ENCODE measurements at regions not wholly inside any gene's neighbourhood (a gene's known extent, or its start where the extent isn't known, plus 50 kb on each side); places are given as distances from the start of the nearest gene placed in this dataset.

DNA sequence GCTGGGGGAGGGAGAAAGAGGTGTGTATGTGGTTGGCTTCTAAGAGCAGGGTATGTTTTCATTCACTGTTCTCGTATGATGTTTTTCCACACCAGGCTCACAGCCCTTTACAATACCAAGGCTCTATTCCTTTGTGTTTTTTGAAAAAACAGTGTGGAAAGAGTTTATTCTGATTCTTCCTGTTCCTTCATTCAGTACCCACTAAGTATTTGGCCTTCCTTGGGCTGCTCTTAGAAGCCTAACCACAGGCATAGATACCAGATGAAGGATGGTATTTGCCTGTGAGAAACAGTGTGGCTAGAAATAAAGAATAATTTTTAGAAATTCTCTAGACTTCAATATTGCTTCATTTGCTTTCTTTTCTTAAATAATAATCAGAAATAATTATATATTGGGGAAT is 518.0 kb upstream of the DIPK2B start:
- Histone ChIP-seq H3K9me3 (ENCODE audit: low read depth) (peaks cover 8% of the 10 kb centered on the region), H4K20me1 (ENCODE audit: low read depth) (no peaks in the 10 kb centered on the region), H3K27me3 (no peaks in the 10 kb centered on the region), H3K4me1 (no peaks in the 10 kb centered on the region), H3K36me3 (no peaks in the 10 kb centered on the region), H3K4me2 (no peak overlapping the region), H3F3A (ENCODE audit: low read depth) (no peaks in the 10 kb centered on the region), H3K9ac (no peak overlapping the region), H3K79me2 (ENCODE audit: low read depth) (no peaks in the 10 kb centered on the region), H3K4me3 (no peak overlapping the region), H3K27ac (no peak overlapping the region), H2AFZ (replicated peaks) (no peak overlapping the region)
- no peak for DNase-seq (ENCODE audit: low spot score)
- no peaks in the 10 kb centered on the region for H3K27me3 Mint-ChIP-seq (ENCODE audit: insufficient read depth, low read depth)
- no peak overlapping the region for H3K4me3 Mint-ChIP-seq
- no peak overlapping the region for H3K27ac Mint-ChIP-seq
- TF ChIP-seq EZH2 (IDR thresholded peaks at IDR 0.05), result no peak
- no peak for TF ChIP-seq EZH2phosphoT487 (IDR thresholded peaks at IDR 0.05)
- TF ChIP-seq, protein P1, sequence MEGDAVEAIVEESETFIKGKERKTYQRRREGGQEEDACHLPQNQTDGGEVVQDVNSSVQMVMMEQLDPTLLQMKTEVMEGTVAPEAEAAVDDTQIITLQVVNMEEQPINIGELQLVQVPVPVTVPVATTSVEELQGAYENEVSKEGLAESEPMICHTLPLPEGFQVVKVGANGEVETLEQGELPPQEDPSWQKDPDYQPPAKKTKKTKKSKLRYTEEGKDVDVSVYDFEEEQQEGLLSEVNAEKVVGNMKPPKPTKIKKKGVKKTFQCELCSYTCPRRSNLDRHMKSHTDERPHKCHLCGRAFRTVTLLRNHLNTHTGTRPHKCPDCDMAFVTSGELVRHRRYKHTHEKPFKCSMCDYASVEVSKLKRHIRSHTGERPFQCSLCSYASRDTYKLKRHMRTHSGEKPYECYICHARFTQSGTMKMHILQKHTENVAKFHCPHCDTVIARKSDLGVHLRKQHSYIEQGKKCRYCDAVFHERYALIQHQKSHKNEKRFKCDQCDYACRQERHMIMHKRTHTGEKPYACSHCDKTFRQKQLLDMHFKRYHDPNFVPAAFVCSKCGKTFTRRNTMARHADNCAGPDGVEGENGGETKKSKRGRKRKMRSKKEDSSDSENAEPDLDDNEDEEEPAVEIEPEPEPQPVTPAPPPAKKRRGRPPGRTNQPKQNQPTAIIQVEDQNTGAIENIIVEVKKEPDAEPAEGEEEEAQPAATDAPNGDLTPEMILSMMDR (IDR thresholded peaks at IDR 0.05), result no peak
- no peaks in the 10 kb centered on the region for H3K36me3 Mint-ChIP-seq
- H3K4me1 Mint-ChIP-seq, result no peaks in the 10 kb centered on the region
- no peaks in the 10 kb centered on the region for H3K9me3 Mint-ChIP-seq

- Histone ChIP-seq H3K9ac (no peak overlapping the region), H2AFZ (replicated peaks) (no peak overlapping the region), H3K4me3 (no peak overlapping the region), H3K4me1 (no peaks in the 10 kb centered on the region), H4K20me1 (ENCODE audit: low read depth) (no peaks in the 10 kb centered on the region), H3F3A (ENCODE audit: low read depth) (no peaks in the 10 kb centered on the region), H3K27me3 (no peaks in the 10 kb centered on the region), H3K79me2 (ENCODE audit: low read depth) (no peaks in the 10 kb centered on the region), H3K4me2 (no peak overlapping the region), H3K36me3 (no peaks in the 10 kb centered on the region), H3K27ac (no peak overlapping the region), H3K9me3 (ENCODE audit: low read depth) (peaks cover 8% of the 10 kb centered on the region)
- no peak overlapping the region for H3K4me3 Mint-ChIP-seq
- DNase-seq (ENCODE audit: low spot score), result no peak
- H3K27ac Mint-ChIP-seq, result no peak overlapping the region
- no peaks in the 10 kb centered on the region for H3K4me1 Mint-ChIP-seq
- no peaks in the 10 kb centered on the region for H3K36me3 Mint-ChIP-seq
- H3K9me3 Mint-ChIP-seq, result no peaks in the 10 kb centered on the region
- TF ChIP-seq EZH2phosphoT487 (IDR thresholded peaks at IDR 0.05), result no peak
- TF ChIP-seq EZH2 (IDR thresholded peaks at IDR 0.05), result no peak
- TF ChIP-seq, protein P1 (IDR thresholded peaks at IDR 0.05), result no peak
- H3K27me3 Mint-ChIP-seq (ENCODE audit: insufficient read depth, low read depth), result no peaks in the 10 kb centered on the region
Observed at GRCh38 chrX:45716750-45717149, 516.1 kb upstream of the DIPK2B start.

- no peak for DNase-seq (ENCODE audit: low spot score)
- H3K36me3 Mint-ChIP-seq, result no peaks in the 10 kb centered on the region
- Histone ChIP-seq H3K36me3 (no peaks in the 10 kb centered on the region), H3K9ac (no peak overlapping the region), H2AFZ (replicated peaks) (no peak overlapping the region), H3K79me2 (ENCODE audit: low read depth) (no peaks in the 10 kb centered on the region), H3K4me3 (no peak overlapping the region), H3F3A (ENCODE audit: low read depth) (no peaks in the 10 kb centered on the region), H3K27ac (no peak overlapping the region), H3K4me1 (no peaks in the 10 kb centered on the region), H4K20me1 (ENCODE audit: low read depth) (no peaks in the 10 kb centered on the region), H3K4me2 (no peak overlapping the region), H3K9me3 (ENCODE audit: low read depth) (peaks cover 8% of the 10 kb centered on the region), H3K27me3 (no peaks in the 10 kb centered on the region)
- no peak overlapping the region for H3K4me3 Mint-ChIP-seq
- no peaks in the 10 kb centered on the region for H3K9me3 Mint-ChIP-seq
- TF ChIP-seq EZH2 (IDR thresholded peaks at IDR 0.05) (no peak), EZH2phosphoT487 (IDR thresholded peaks at IDR 0.05) (no peak)
- TF ChIP-seq, protein P1 (IDR thresholded peaks at IDR 0.05), result no peak
- H3K27me3 Mint-ChIP-seq (ENCODE audit: insufficient read depth, low read depth), result no peaks in the 10 kb centered on the region
- no peak overlapping the region for H3K27ac Mint-ChIP-seq
- no peaks in the 10 kb centered on the region for H3K4me1 Mint-ChIP-seq
Observed at GRCh38 chrX:45715748-45716147, 515.1 kb upstream of the DIPK2B start.

All from neural progenitor cell (in vitro differentiated cells).